ENCODE measurements at regions not wholly inside any gene's neighbourhood (a gene's known extent, or its start where the extent isn't known, plus 50 kb on each side); places are given as distances from the start of the nearest gene placed in this dataset.
A peak's percentile ranks its signal among the peaks of the same experiment; 100 is the strongest.

GRCh38 chr16:73553941-73554660 lies 506.2 kb upstream of the ZFHX3 start:
- no peaks in the 10 kb centered on the region for H3K36me3 ChIP-seq
- DNase-seq, result no peak
- TF ChIP-seq CTCF (IDR thresholded peaks at IDR 0.05; ENCODE audit: low read depth, low read length), result no peak
- H3K4me1 ChIP-seq, result peaks cover 15% of the 10 kb centered on the region
- H3K4me3 ChIP-seq (ENCODE audit: low read depth, low read length), result no peak overlapping the region
- H3K9me3 ChIP-seq, result no peaks in the 10 kb centered on the region
- H3K27me3 ChIP-seq, result no peaks in the 10 kb centered on the region

- no peak for DNase-seq
- no peak for TF ChIP-seq CTCF (IDR thresholded peaks at IDR 0.05; ENCODE audit: low read depth, low read length)
- Histone ChIP-seq H3K4me3 (ENCODE audit: low read depth, low read length) (no peak overlapping the region), H3K4me1 (peaks cover 21% of the 10 kb centered on the region), H3K36me3 (no peaks in the 10 kb centered on the region), H3K27me3 (no peaks in the 10 kb centered on the region), H3K9me3 (no peaks in the 10 kb centered on the region)
Observed at GRCh38 chr16:73549984-73550631, 502.2 kb upstream of the ZFHX3 start.

- TF ChIP-seq CTCF (IDR thresholded peaks at IDR 0.05; ENCODE audit: low read depth, low read length), result no peak
- no peak overlapping the region for H3K4me3 ChIP-seq (ENCODE audit: low read depth, low read length)
Observed at GRCh38 chr16:73547552-73548403, 499.9 kb upstream of the ZFHX3 start.

GRCh38 chr16:73546341-73546845 lies 498.5 kb upstream of the ZFHX3 start:
- Histone ChIP-seq H3K4me3 (ENCODE audit: low read depth, low read length) (peak overlapping the region; percentile 55), H3K36me3 (no peaks in the 10 kb centered on the region), H3K27me3 (no peaks in the 10 kb centered on the region), H3K4me1 (peaks cover 20% of the 10 kb centered on the region), H3K9me3 (no peaks in the 10 kb centered on the region)
- peak; percentile 22 for TF ChIP-seq CTCF (IDR thresholded peaks at IDR 0.05; ENCODE audit: low read depth, low read length)
- DNase-seq, result peak; percentile 44

More at GRCh38 chr16:73547552-73548403, 499.9 kb upstream of the ZFHX3 start:
- H3K36me3 ChIP-seq, result no peaks in the 10 kb centered on the region
- no peak for DNase-seq
- no peaks in the 10 kb centered on the region for H3K27me3 ChIP-seq
- H3K4me1 ChIP-seq, result peaks cover 21% of the 10 kb centered on the region
- no peaks in the 10 kb centered on the region for H3K9me3 ChIP-seq

GRCh38 chr16:73545755-73546154 lies 497.8 kb upstream of the ZFHX3 start:
- Histone ChIP-seq H3K4me3 (ENCODE audit: low read depth, low read length) (peak overlapping the region; percentile 55), H3K27me3 (no peaks in the 10 kb centered on the region), H3K4me1 (peaks cover 14% of the 10 kb centered on the region), H3K9me3 (no peaks in the 10 kb centered on the region), H3K36me3 (no peaks in the 10 kb centered on the region)
- DNase-seq, result no peak
- TF ChIP-seq CTCF (IDR thresholded peaks at IDR 0.05; ENCODE audit: low read depth, low read length), result no peak
